Aorta (tissue), 5 donors: ENCODE measurements at regions not wholly inside any gene's neighbourhood (a gene's known extent, or its start where the extent isn't known, plus 50 kb on each side); places are given as distances from the start of the nearest gene placed in this dataset.
"Not testable (repeated sequence)": the region's sequence is repeated elsewhere in the genome, so short reads cannot be mapped to it uniquely, and the experiment has no call there.

ENCODE experiments used
- ATAC-seq: fragments of 200-7000 bp; cut with Tn5 transposase; one replicate; pipeline ENCODE4 v1.9.1; 2022; ENCODE audit warnings: moderate library complexity; ENCODE audit not compliant: low FRiP score
- DNase-seq, 2 donors: peaks; one replicate each; pipeline ENCODE4 v3.0.0-alpha.2; 2020
- H3K27ac ChIP-seq, 2 donors: one replicate each; pipeline ENCODE4 v1.5.1; 2013; ENCODE audit warnings: low read length in 2 of 2, mild to moderate bottlenecking in 2 of 2, moderate library complexity in 2 of 2, control low read depth in 1 of 2, inconsistent platforms in 1 of 2, low read depth in 1 of 2
- H3K27me3 ChIP-seq, 2 donors: one replicate each; pipeline ENCODE4 v1.6.1; 2013; ENCODE audit warnings: control low read depth in 1 of 2, low read length in 1 of 2, mild to moderate bottlenecking in 1 of 2, moderate library complexity in 1 of 2; ENCODE audit not compliant: insufficient read depth in 2 of 2, control insufficient read depth in 1 of 2
- H3K36me3 ChIP-seq, 2 donors: one replicate each; pipeline ENCODE4 v1.6.1; 2013; ENCODE audit warnings: control low read depth in 1 of 2, low read length in 1 of 2, mild to moderate bottlenecking in 1 of 2; ENCODE audit not compliant: insufficient read depth in 2 of 2, control insufficient read depth in 1 of 2
- H3K4me1 ChIP-seq, 2 donors: one replicate each; pipeline ENCODE4 v1.6.1; 2013; ENCODE audit warnings: low read length in 2 of 2, control low read depth in 1 of 2, mild to moderate bottlenecking in 1 of 2, moderate library complexity in 1 of 2; ENCODE audit not compliant: insufficient read depth in 2 of 2, control insufficient read depth in 1 of 2
- H3K4me3 ChIP-seq, 2 donors: one replicate each; pipeline ENCODE4 v1.5.1; 2013; ENCODE audit warnings: low read length in 2 of 2, control low read depth in 1 of 2, mild to moderate bottlenecking in 1 of 2
- H3K9me3 ChIP-seq: one replicate; pipeline ENCODE4 v1.6.1; 2013; ENCODE audit warnings: mild to moderate bottlenecking, low read length; ENCODE audit not compliant: control insufficient read depth
- WGBS, 2 donors: extraction: QIAGEN DNeasy Blood & Tissue Kit; methylation state at CpG; one replicate each; pipeline ENCODE4 v1.1.7; 2013; 5-methylcytosine and 5-hydroxymethylcytosine counted together
- intact Hi-C, 2 donors: fragments of 100-400 bp; cut with DNase I; formaldehyde crosslinking; loops; one replicate each; pipeline versions ENCODE4 v1.14.2 to v1.15.0; 2022
- donor health status: healthy with polysubstance abuse.
- donor health status: Bipolar disorder and iron deficiency.
- donor health status: DM: no; HTN: no; CAD: no.
- donor health status: DM: no; HTN: no; CAD: no.
- donor health status: DM: yes; HTN: yes; CAD: no.

GRCh38 chr12:127149226-127149964, 1117.6 kb upstream of the TMEM132C start:
- intact Hi-C loops, result no loop called here
- no peaks in the 10 kb centered on the region for H3K27me3 ChIP-seq
- ATAC-seq, result no peak
- DNase-seq, result no peak
- H3K4me3 ChIP-seq, result no peak overlapping the region
- 60 to 68% methylated on average over 2 of the region's 2 CpGs for WGBS, 2 donors
- no peaks in the 10 kb centered on the region for H3K36me3 ChIP-seq
- no peak overlapping the region for H3K27ac ChIP-seq
- no peaks in the 10 kb centered on the region for H3K4me1 ChIP-seq
- peaks cover 1% of the 10 kb centered on the region for H3K9me3 ChIP-seq

DNA sequence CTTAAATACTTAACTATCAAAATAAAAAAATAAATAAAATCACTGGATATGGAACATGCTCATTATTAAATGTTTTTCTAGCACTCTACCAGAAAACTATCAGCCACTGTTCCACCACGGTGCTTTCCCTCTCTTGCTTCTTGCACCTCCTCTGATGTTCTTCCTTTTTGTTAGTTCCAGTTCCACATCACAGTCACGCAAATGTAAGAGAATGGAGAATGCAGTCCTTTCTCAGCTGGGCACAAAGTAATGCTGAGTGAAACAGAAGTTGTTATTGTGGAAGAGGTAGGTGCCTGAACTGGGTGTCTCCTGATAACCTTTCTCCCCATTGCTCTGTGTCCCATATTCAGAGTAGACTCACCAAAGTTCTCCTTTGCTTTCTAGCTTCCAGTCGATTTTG, 1116.9 kb upstream of the TMEM132C start:
- H3K4me3 ChIP-seq, result no peak overlapping the region
- intact Hi-C loops, result no loop called here
- 44 to 52% methylated on average over 3 of the region's 3 CpGs for WGBS, 2 donors

DNA sequence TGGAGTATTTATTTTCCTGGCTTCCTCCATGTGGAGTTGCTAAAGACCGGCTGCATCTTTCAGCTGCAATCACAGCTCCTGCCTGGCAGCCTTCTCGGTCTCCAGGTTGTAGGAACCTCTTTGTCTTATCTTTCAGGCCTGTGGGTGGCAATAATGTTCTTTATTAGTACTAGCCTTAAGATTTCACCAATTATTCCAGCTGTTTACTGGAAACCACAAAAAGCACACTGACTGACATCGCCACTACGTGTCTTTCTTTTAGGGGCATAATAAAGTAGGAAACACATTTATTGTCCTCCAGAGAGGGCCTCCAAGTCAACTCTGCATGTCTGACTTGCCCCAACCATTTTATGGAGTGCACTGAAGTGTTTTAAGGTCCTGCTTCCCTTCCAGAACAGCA, 1116.5 kb upstream of the TMEM132C start:
- no peak for DNase-seq
- Histone ChIP-seq H3K4me1 (no peaks in the 10 kb centered on the region), H3K27me3 (no peaks in the 10 kb centered on the region), H3K4me3 (no peak overlapping the region), H3K9me3 (peaks cover 1% of the 10 kb centered on the region), H3K36me3 (no peaks in the 10 kb centered on the region), H3K27ac (no peak overlapping the region)
- WGBS, 2 donors, result 66 to 70% methylated on average over 4 of the region's 4 CpGs
- intact Hi-C loops, result no loop called here
- no peak for ATAC-seq

More for the DNA sequence above, 1116.9 kb upstream of the TMEM132C start:
- peaks cover 1% of the 10 kb centered on the region for H3K9me3 ChIP-seq
- no peaks in the 10 kb centered on the region for H3K36me3 ChIP-seq
- no peak for DNase-seq
- ATAC-seq, result no peak
- no peaks in the 10 kb centered on the region for H3K27me3 ChIP-seq
- no peaks in the 10 kb centered on the region for H3K4me1 ChIP-seq
- H3K27ac ChIP-seq, result no peak overlapping the region

- Histone ChIP-seq H3K27ac (no peak overlapping the region), H3K36me3 (no peaks in the 10 kb centered on the region), H3K4me3 (no peak overlapping the region), H3K27me3 (no peaks in the 10 kb centered on the region), H3K9me3 (peaks cover 1% of the 10 kb centered on the region), H3K4me1 (no peaks in the 10 kb centered on the region)
- WGBS, 2 donors, result 92% methylated on average over 4 of the region's 4 CpGs
- intact Hi-C loops, result no loop called here
- DNase-seq (no peak), ATAC-seq (no peak)
Observed at GRCh38 chr12:127150956-127151355, 1116.0 kb upstream of the TMEM132C start.

DNA sequence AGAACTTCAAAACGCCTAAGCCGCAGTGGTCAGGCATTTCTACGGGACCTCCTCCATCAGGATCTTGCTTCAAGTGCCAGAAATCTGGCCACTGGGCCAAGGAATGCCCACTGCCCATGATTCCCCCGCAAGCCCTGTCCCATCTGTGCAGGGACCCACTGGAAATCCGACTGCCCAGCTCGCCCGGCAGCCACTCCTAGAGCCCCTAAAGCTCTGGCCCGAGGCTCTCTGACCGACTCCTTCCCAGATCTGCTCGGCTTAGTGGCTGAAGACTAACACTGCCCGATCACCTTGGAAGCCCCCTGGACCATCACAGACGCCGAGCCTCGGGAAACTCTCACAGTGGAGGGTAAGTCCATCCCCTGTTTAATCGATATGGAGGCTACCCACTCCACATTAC, 1113.0 kb upstream of the TMEM132C start:
- ATAC-seq (no peak), DNase-seq (no peak)
- intact Hi-C loops, result no loop called here
- Histone ChIP-seq H3K9me3 (no peaks in the 10 kb centered on the region), H3K36me3 (no peaks in the 10 kb centered on the region), H3K27ac (no peak overlapping the region), H3K4me1 (no peaks in the 10 kb centered on the region), H3K4me3 (no peak overlapping the region), H3K27me3 (no peaks in the 10 kb centered on the region)
- 92% methylated on average over 15 of the region's 15 CpGs for WGBS, 2 donors

- H3K27me3 ChIP-seq, H3K36me3 ChIP-seq, ATAC-seq, H3K27ac ChIP-seq, DNase-seq, H3K4me3 ChIP-seq, H3K9me3 ChIP-seq, H3K4me1 ChIP-seq, intact Hi-C loops: not testable (repeated sequence)
- WGBS, 2 donors, result 94 to 97% methylated on average over 1 of the region's 1 CpG
Observed at GRCh38 chr12:127154830-127155229, 1112.1 kb upstream of the TMEM132C start.

- H3K27me3 ChIP-seq, DNase-seq, ATAC-seq, H3K27ac ChIP-seq, H3K36me3 ChIP-seq, intact Hi-C loops, H3K4me3 ChIP-seq, H3K9me3 ChIP-seq, H3K4me1 ChIP-seq: not testable (repeated sequence)
- WGBS, 2 donors, result 80 to 85% methylated on average over 5 of the region's 5 CpGs
Observed at GRCh38 chr12:127155935-127156619, 1110.9 kb upstream of the TMEM132C start.

DNA sequence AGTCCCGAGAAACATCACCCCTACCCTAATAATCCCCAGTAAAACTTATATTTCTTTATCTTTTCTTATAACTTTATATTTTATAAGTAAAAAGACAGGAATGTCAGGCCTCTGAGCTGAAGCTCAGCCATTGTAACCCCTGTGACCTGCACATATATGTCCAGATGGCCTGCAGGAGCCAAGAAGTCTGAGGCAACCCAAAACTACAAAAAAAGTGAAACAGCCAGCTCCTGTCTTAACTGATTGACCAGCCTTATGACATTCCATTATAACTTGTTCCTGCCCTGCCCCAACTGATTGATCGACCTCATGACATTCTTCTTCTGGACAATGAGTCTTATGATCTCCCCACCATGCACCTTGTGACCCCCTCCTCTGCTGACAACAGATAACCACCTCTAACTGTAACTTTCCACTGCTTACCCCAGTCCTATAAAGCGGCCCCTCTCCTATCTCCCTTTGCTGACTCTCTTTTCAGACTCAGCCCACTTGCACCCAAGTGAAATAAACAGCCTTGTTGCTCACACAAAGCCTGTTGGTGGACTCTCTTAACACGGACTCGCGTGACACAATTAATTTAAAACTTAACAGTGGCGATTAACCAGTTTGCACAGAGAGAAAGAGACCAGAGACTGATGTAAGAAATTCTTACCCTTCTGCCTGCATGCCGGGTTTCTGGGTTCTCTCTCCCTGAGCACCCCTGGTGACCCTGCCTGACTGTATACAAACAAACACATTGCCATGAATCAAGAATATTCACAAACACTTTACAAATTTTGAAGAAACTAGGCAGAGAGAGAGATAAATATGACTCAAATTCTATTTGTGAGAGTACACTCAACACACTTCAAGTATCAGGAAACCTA, 1109.2 kb upstream of the TMEM132C start:
- H3K4me1 ChIP-seq, H3K9me3 ChIP-seq, H3K4me3 ChIP-seq, H3K36me3 ChIP-seq, ATAC-seq, H3K27me3 ChIP-seq, intact Hi-C loops, DNase-seq, H3K27ac ChIP-seq: not testable (repeated sequence)
- 80 to 82% methylated on average over 8 of the region's 8 CpGs for WGBS, 2 donors
